ENCODE measurements at regions not wholly inside any gene's neighbourhood (a gene's known extent, or its start where the extent isn't known, plus 50 kb on each side); places are given as distances from the start of the nearest gene placed in this dataset.

- TF ChIP-seq CTCF (IDR thresholded peaks at IDR 0.05; ENCODE audit: extremely low read depth in 1 of 2, insufficient read depth in 1 of 2, low read depth in 1 of 2, low read length in 2 of 2) (no peak), POLR2A (IDR thresholded peaks at IDR 0.05; ENCODE audit: low read depth, low read length) (no peak)
These were observed 437.2 kb downstream of the CSNK1G3 start for GRCh38 chr5:123949043-123949804.

Measured in endothelial cell of umbilical vein (primary cell).